ENCODE measurements at regions not wholly inside any gene's neighbourhood (a gene's known extent, or its start where the extent isn't known, plus 50 kb on each side); places are given as distances from the start of the nearest gene placed in this dataset.

- no peak for TF ChIP-seq ZNF462 (CRISPR knock-in tag; IDR thresholded peaks at IDR 0.05)
- TF ChIP-seq ETS1 (IDR thresholded peaks at IDR 0.05), result no peak
- TF ChIP-seq POLR2AphosphoS5 (IDR thresholded peaks at IDR 0.05; ENCODE audit: low read depth), result no peak
- no peak for TF ChIP-seq EZH2phosphoT487 (IDR thresholded peaks at IDR 0.05; ENCODE audit: unreplicated experiment)
Observed at GRCh38 chr6:95384988-95385387, 192.3 kb upstream of the MANEA start (continued).

GRCh38 chr6:95387845-95388244 is 189.5 kb upstream of the MANEA start:
- no peaks in the 10 kb centered on the region for H3K27me3 ChIP-seq (ENCODE audit: insufficient read depth)
- H3F3A ChIP-seq (replicated peaks; ENCODE audit: low read depth), result no peaks in the 10 kb centered on the region
- no peaks in the 10 kb centered on the region for H3K36me3 ChIP-seq (ENCODE audit: insufficient read depth)
- Mint-ChIP-seq H3K4me1 (no peaks in the 10 kb centered on the region), H3K27me3 (ENCODE audit: insufficient read depth, low read depth, poor library complexity) (peaks cover 4% of the 10 kb centered on the region), H3K4me3 (no peak overlapping the region), H3K9me3 (no peaks in the 10 kb centered on the region; the same call in 2 of the 3 replicates), H3K27ac (no peak overlapping the region), H3K36me3 (ENCODE audit: low read depth) (0 out of 3 replicates have a peak, but pooled peaks cover 3% of the 10 kb centered on the region)
- ATAC-seq (no peak), DNase-seq (ENCODE audit: low spot score) (no peak)
- H2AFZ ChIP-seq, result no peak overlapping the region
- H3K4me3 ChIP-seq, result no peak overlapping the region
- H3K4me1 ChIP-seq (ENCODE audit: insufficient read depth), result no peaks in the 10 kb centered on the region
- no peaks in the 10 kb centered on the region for H3K79me2 ChIP-seq (replicated peaks; ENCODE audit: insufficient read depth)
- no peak overlapping the region for H3K4me2 ChIP-seq
- no peak overlapping the region for H3K27ac ChIP-seq (ENCODE audit: low read depth)
- H3K9me2 ChIP-seq (ENCODE audit: insufficient read depth), result peaks cover 16% of the 10 kb centered on the region
- H4K20me1 ChIP-seq (replicated peaks; ENCODE audit: insufficient read depth), result no peaks in the 10 kb centered on the region
- TF ChIP-seq ZNF331 (CRISPR knock-in tag; IDR thresholded peaks at IDR 0.05; ENCODE audit: low read depth) (no peak), NANOG (IDR thresholded peaks at IDR 0.05; ENCODE audit: borderline replicate concordance) (no peak), CTCF (conservative IDR thresholded peaks at IDR 0.05; ENCODE audit: low read depth in 2 of 2) (no peak), EZH2phosphoT487 (IDR thresholded peaks at IDR 0.05; ENCODE audit: unreplicated experiment) (no peak), POLR2AphosphoS5 (IDR thresholded peaks at IDR 0.05; ENCODE audit: low read depth) (no peak)

Data from GM23338 (cell line).